ENCODE measurements at regions not wholly inside any gene's neighbourhood (a gene's known extent, or its start where the extent isn't known, plus 50 kb on each side); places are given as distances from the start of the nearest gene placed in this dataset.

DNA sequence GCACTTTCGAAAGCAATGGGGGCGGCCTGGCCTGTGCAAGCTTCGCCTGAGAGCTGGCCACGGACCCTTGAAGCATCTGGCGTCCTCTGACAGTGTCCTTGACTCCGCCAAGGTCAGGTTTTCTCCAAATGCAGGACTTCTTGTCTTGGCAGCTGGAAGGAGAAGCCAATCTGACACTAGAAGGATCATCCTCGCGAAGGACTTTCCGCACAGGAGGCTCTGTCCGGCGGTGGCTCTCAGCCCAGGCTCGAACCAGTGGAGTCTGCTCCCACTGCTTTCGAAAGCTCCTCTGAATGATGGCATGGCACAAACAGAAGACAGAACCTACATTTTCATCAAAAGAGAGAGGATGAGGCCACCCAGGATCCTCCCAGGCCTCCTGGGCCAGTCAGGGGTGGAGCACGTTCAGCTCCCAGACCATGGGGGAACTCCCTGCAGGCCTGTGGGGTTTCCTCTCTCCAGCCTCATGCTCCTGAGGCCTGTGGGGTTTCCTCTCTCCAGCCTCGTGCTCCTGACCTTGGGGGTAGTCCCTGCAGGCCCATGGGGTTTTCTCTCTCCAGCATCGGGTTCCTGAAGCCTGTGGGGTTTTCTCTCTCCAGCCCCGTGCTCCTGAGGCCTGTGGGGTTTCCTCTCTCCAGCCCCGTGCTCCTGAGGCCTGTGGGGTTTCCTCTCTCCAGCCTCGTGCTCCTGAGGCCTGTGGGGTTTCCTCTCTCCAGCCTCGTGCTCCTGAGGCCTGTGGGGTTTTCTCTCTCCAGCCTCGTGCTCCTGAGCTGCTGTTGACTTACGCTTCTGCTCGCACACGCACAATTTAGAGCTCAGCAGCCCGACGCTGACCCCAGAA lies 396.5 kb upstream of the SALL3 start:
- DNase-seq, result no peak

DNA sequence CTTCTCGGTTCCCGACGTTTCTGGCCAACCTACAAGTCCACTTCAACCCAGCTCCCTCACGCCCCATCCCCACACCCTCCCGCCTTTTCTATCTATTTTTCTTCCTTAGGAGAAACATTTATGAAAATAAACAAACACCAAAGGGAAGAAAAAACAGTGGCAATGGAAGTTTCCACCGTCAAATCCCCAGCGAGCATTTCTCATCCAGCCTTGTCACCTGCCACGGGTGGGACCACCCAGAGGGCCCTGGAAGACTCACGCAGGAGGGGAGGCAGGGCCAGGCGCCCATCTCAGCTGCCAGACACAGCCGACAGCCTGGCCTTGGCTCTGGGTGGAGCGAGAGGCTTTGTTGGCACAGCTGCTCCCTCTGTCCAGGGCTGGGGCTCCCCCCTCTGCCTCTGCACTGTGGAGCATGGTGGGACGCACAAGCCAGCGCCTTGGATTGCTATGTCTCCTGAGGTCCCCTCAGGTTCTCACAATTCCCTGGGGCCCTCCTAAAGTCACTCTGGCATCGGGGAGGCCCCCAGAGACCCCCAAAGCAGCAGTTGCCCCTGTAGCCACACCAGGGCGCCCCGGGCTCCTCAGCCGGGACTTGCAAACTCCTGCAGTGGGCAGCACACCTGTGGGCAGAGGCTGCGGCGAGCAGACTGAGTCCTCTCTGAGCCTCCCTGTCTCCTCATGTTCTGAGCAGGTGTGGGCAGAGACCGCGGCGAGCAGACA lies 395.7 kb upstream of the SALL3 start:
- DNase-seq, result no peak

DNA sequence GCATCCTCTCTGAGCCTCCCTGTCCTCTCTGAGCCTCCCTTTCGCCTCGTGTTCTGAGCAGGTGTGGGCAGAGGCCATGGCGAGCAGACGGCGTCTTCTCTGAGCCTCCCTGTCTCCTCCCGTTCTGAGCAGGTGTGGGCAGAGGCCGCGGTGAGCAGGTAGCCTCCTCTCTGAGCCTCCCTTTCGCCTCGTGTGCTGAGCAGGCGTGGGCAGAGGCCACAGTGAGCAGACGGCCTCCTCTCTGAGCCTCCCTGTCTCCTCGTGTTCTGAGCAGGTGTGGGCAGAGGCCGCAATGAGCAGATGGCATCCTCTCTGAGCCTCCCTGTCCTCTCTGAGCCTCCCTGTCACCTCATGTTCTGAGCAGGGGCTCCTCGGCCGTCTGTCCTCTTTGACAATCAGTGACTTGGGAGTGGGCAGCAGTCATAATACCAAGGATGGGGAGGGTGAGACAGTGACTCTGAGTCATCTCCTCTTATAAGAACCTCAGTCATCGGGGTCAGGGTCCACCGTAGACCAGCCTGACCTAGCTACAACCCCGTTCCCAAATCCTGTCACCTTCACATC lies 395.1 kb upstream of the SALL3 start:
- DNase-seq, result no peak

DNA sequence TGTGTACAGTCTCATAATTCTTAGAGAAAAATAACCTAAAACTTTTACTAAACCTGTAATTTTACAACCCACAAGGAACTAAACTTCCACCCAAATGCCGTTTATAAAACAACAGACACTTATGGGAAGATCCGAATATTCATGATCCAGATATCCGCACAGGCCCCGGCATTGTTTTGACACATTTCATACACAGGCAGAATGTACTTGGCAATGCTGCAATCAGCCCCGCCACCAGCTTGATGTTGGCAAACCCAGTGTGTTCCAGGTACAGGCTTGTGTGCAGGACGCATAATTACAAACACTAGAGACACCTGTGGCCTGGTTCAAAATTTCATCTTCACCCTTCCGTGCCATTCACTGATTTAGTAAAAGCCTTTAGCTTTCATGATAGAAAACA lies 393.0 kb upstream of the SALL3 start:
- no peak for DNase-seq

DNA sequence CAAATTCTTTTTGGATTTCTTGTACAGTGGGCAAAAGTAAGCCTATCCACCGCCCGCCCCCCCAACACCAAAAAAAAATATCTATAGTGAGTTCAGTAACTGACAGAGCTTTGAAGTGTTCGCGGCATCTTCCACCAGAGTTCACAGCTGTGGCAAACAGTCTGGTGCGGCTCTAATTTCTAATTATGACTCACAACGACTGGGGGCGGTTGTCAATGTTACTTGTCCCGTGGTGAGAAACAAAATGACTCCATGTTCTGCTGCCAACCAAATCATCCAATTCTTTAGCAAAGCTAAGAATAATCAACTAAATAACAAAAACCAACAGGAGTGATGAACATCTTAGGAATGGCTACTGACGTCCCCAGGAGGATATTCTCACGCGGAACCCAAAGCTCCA lies 392.5 kb upstream of the SALL3 start:
- no peak for DNase-seq

DNA sequence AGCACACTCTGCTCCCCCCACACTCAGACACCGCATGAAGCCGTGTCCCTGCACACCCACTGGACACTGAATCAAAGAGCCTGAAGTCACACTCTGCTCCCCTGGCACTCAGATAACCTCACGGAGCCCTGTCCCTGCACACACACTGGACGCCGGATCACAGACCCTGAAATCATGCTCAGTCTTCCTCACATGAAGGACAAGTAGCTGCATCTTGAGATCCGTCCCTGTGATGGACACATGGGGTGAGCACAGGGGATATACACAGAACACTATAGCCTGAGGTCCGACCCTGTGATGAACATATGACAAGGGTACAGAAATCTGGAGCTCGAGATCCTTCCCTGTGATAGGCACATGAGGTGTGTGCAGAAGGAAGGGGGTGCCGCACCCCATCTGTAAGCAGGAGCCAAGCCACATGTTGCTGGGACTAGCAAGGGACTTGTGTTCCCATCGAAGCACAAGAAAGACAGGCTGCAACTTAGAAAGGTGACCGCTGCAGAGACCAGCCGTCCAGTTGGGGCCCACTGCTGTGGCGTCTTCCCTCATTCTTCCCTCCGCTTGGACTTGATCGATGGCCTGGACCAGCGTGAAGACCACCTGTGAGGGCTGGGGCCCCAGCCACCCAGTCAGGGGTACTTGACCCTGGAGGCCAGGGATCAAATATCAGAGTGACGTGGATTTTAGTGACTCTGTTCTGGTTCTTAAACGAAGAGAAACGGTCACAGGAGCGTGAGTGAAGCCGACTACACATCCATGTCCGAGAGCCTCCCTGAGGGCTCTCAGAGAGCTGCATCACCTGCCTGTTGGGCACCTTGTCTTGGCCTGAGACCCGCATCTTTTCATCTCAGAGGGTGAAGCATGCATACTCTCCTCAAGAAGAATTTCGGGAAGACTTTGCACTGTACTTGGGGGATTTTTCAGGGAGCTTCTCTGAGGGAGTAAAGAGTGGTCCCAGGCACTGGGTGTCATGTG lies 391.7 kb upstream of the SALL3 start:
- no peak for DNase-seq

DNA sequence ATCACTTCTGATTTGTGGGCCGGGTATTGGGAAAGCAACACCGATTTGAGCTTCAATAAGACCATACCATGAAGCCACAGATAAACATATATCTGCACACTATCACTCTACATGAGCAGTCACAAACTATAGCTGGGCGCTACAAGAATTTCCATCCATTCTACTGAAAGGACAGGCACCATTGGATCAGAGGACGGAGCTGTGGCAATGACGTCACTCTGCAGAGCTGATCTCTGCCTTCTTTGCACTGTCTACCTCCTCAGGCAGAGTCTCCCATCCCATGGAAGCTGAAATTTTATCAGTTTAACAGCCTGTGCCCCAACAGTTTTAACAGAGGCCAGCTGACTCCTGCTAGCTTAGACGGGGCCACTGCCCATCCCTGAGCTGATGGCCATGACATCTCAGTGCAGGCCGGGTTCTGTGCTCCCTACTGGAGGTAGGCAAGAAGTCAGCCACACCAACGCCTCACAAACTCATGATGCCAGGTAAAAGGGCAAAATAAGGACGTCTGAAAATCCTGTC lies 389.6 kb upstream of the SALL3 start:
- DNase-seq, result no peak

DNA sequence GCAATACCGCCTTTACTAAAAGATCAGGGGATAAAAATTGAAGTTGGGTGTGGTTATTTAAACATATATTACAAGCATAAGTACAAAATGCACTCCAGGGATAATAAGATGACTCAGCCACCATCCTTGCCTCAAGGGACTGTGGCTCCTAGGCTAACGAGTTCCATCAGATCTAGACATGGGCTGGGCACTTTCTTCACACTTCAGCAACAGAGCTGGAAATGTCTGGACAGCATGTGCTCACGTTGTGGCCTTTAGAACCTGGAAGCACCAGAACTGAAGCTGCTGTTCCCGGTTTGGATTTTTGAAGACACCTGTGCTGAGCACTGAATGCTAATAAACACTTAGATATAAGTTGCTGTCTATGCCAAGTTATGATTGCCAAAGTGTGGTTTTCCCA lies 384.2 kb upstream of the SALL3 start:
- DNase-seq, result no peak

DNA sequence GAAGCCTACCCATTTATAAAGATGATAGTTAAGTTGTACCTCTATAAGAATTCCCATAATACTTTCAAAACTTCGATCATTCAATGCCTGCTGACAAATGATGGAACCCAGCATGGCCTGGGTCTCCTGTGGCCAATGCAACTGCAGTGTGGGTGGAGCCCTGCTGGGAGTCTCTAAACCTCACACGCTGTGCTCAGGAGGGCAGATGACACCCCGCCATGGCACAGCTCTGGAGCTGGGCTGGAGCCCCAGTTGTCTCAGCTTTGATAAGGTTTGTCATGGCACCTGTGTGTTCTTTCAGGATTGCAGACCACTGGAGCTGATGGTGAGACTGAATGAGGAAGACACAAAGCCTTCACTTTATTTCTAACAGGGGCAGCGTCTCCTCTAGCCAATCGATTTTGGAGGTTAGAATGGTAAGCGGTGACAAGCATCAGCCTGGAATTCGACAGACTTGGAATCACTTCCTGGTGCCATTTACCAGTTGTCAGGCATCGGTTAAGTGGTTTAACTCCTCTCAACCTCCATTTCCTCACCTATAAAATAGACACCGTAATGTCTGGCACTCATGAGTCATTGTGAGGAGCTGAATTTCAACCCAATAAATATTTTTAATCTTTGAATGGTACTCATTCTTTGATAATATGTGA lies 383.6 kb upstream of the SALL3 start:
- no peak for DNase-seq

DNA sequence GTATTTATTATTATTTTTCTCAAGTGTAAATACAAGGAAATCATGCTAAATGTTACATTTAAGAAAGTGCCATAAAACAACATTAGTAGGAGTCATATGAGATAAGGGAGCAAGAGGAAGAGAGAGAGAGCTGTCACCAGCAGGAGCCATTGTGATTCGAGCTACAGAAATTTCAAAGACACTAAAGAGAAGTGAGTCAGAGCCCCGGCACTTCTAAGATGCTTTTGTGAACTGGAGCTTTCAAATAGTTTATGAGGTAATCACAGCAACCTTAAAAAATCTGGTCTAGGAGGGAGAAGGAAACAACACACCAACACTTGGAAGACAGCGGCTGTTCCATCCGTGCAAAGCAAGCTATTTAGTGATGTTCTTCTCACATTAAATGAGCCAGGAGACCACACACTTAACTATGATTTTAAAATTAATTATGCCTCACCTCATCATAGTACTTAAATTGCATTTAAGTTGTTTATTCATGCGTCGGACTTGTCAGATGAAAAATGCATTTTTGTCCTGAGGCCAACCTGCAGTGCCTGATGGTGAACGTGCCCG lies 382.7 kb upstream of the SALL3 start:
- no peak for DNase-seq

DNA sequence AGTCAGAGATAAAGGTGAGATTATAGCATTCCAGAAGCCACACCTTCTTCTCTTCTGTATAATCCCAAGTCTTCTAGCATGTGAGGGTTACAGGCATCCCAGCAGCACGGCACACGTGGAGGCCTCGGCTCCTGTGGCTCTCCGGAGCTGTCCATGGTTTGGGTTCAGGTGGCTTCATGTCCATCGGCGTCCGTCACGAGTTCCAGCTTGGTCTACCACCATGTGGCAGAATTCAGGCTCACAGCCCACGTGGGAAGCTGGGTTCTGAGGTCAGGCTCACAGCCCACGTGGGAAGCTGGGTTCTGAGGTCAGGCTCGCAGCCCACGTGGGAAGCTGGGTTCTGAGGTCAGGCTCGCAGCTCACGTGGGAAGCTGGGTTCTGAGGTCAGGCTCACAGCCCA lies 378.3 kb upstream of the SALL3 start:
- DNase-seq, result no peak

DNA sequence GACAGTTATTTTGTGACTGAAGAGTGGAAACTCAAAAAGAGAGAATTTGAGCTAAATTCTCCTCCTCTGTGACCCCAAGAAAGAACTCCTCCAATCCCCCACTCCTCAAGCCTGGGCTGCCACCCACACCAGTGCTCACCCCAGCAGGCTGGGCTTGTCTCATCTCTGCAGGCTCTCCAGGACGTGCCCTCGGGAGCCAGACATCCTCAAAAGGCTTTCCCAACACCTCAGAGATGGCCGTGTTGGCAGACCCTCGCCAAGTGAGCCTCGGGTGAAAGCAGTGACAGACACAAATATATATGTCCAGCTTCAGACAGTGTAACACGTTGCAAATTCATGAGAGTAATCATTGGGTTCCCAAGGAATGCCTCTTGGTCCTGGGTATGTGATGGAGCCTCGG lies 377.7 kb upstream of the SALL3 start:
- DNase-seq, result no peak

DNA sequence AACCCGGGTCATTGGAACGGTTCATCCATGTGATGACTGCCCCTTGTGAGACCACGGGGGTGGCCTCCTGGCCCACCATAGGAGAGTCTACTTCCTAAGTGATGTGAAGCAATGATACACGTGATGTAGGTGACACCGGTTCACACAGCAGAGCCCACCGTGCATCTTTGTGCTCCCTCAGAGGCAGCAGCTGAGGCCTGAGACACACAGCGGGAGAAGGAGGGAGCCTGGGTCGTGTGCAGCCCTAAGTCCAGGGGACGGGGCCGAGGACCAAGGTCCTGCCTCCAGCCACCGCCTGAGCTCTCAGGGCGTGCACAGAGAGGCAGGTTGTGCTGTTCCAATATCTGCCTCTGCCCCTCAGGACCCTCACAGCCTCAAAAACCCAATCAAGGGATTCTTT lies 377.2 kb upstream of the SALL3 start:
- no peak for DNase-seq

DNA sequence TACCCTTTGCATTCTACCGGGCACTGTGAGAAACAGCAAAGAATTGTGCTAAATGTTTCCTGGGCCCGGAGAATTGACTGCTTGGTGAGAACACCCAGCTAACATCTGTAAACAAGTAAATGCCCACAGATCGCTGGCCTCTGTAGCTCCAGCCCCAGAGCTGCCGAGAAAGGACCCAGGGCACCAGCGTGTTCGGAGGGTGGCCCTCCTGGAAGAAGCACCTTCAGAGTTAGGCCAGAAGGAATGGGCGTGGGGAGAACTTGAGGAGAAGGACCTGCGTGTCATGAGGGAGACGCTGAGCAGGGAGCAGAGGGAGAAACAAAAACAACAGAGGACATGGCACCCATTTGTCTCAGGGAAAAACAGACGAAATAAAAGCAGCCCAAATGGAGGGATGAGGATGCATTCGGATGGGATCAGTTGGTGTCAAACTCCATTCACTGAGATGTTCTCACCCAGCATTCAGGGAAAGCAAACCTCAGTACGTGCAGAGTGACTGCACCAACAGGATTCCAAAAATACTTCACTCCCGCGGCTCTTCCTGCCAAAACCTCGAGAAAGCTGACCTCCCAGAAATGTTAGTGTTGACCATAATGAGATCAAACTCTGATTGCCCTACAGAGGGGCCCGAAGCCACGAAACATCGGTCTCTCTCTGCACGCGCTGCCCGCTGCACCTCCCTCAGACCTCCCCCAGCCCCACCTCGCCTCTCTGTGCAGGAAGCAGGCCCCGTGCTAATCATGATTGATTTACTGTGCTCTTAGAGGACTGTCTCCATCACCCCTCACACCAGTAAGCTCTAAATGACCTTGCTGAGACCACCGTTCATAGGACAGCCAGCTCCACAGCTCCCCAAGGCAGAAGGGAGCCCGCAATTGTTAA lies 376.3 kb upstream of the SALL3 start:
- no peak for DNase-seq

DNA sequence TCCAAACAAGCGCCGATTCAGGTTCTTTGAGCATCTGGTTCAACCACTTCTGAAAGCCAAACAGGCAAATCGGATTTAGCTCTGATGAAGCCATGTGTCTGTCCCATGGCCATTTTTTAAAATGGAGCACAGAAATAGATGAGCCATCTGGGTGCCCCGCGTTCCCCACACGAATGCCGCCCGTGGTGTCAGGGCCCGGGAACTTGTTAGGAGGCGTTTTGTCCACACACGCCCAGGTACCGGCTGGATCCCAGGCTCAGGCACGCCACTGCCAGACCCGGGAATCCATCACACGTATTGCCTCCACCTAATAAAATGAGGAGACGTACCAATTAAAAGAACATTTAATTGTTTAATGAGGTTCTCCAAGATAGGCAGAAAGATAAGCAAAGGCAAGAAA lies 374.4 kb upstream of the SALL3 start:
- DNase-seq, result no peak

DNA sequence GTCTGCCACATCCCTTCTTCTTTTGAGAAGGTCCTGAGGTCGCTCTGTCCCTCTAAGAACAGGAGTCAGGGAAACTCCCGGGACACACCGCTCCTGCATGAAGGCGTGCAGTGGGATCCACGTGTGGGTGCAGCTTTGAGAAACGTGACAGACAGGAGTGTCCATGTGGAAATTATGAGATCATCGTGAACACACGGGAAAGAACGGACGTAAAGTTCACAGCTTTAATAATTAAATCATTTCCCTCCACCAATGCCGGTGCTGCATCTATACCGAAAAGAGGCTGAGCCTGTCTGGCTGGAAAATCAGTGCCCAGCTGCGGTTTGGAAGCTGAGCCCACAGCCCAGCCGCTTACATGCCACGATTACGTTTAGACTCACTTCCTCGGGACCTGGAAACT lies 372.4 kb upstream of the SALL3 start:
- DNase-seq, result no peak

DNA sequence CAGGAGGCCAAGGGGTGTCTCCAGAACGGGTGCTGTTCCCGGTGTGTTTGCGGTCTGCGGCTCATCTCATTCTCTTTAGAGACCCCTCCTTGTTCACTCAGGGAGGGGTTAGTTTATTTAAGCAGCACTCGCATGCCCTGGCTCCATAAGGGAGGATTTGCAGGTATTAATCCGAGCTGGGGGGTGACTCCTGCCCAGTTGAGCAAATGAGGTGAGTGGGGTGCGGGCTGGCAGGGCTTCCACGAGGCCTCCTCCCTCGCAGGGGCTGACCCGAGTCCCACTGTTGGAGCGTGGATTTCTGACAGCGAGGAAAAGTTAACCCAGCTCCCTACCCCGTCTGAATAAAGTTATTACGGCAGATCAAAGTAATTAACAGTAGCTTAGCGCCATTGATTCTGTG lies 371.8 kb upstream of the SALL3 start:
- no peak for DNase-seq

DNA sequence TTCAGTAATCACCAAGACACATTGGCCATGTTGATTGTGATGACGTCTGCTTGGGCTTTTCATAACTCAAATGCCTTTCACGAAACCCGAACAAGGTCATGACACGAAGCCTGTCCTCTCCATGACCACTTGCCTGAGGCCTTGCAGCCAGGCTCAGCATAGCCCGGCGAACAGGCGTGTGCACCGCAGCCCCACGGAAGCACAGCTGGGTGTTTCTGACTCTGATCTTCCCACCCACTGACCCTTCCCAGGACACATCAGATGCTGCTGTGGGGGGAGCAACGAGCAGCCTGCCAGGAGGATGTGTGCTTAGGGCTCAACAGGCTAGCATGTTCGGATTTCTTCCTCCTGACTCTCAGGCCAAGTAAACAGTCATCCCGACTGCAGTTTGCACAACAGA lies 369.4 kb upstream of the SALL3 start:
- no peak for DNase-seq

DNA sequence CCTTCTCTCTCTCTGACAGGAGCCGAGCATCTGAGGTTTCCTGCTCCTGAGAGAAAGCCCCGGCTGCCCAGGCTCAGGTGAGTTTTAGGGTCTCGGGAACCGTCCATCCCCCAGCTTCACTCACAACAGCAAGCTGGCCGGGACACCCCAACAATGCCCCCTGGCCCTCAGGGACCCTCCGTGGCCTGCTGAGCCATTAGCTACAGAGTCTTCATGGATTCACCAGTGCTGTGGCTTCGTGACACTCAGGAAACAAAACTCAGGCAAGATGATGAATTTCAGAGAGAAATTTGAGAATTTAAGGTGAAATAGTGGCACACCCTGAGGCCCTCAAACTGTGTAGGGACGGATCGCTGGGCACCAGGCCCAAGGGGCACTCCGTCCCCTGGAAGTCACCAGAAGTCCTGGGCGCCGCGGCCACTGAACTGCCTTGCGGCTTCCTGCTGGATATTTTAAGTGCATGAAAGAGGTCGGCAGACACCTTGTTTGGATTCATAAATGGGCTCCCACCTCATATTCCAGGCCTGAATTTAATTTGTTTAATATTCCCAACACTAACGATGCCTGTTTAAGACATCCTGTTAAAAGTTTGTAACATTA lies 368.3 kb upstream of the SALL3 start:
- DNase-seq, result no peak

DNA sequence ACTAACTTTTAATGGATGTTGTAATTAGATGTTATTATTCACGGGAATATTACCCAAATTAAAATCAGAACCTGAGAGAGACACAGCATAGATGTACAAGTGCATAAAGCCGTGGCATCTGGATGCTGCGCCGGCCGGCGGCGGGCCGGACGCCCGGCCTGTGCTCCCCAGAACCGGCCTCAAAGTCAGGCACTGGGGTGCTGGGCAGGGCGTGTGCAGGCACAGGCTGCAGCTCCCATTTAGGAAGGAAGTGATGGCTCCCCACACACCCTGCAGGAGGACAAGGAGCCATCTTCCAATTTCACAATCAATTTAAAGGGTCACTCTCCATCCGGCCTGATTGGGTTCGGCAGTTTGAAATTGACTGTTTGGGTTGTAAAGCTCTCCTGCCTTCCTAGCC lies 367.7 kb upstream of the SALL3 start:
- DNase-seq, result no peak

DNA sequence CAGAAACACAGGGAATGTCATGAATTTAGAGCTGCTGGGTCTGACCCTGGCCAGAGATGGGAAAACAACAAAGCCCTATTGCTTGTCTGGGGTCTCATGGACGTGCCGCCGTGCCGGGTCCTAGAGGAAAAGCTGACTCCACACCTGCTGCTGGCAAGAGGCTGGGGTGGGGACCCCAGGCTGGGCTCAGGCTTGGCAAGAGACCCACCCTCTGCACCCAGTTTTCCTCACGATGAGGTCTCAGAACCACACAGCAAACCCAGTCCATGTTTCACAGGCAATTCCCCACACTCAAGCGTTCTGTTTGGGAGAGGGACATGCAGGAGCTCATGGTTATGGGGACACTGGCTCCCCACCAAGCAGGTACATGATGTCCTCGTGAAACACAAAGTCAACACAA lies 367.3 kb upstream of the SALL3 start:
- DNase-seq, result no peak
